COLO668 (cell line): ENCODE measurements at regions not wholly inside any gene's neighbourhood (a gene's known extent, or its start where the extent isn't known, plus 50 kb on each side); places are given as distances from the start of the nearest gene placed in this dataset.

Experiments
- DNase-seq: peaks from one replicate; lab custom pipeline; 2025; ENCODE audit not compliant: unreplicated experiment; lab: John Stamatoyannopoulos, UW

DNA sequence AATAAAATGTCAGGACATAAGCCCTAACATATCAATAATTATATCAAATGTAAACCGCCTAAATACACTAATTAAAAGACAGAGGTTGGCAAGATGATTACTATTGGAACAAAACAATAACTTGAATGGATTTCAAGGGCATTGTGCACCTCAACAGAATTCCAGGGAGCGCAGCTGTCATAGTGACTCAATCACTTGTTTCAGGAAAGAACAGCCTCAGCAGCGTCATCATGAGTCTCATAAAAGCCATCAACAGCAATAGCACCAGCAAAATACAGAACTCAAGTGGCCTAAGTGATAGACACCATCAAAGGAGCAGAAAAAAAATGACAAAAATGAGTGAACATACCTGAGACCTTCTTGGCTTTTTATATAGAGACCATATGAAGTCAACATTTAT, 632.7 kb upstream of the NR5A2 start:
- DNase-seq: no peak

DNA sequence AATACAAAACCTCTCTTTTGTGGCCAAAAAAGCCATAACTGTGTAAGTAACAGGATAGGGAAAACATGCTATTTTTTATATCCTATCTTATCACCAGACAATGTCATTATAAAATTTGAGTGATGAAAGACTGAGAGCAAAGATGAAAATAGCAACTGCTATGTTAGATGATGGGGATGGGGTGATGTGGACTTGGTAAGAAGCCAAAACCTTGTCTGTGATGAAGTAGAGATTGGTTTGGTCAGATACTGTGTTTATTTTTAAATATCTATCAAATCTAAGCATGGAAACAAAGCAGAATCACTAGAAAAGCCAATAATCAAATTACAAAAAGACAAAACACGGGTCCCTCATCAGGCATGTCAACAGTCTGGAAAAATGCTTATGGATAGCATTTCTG, 631.1 kb upstream of the NR5A2 start:
- no peak for DNase-seq

DNA sequence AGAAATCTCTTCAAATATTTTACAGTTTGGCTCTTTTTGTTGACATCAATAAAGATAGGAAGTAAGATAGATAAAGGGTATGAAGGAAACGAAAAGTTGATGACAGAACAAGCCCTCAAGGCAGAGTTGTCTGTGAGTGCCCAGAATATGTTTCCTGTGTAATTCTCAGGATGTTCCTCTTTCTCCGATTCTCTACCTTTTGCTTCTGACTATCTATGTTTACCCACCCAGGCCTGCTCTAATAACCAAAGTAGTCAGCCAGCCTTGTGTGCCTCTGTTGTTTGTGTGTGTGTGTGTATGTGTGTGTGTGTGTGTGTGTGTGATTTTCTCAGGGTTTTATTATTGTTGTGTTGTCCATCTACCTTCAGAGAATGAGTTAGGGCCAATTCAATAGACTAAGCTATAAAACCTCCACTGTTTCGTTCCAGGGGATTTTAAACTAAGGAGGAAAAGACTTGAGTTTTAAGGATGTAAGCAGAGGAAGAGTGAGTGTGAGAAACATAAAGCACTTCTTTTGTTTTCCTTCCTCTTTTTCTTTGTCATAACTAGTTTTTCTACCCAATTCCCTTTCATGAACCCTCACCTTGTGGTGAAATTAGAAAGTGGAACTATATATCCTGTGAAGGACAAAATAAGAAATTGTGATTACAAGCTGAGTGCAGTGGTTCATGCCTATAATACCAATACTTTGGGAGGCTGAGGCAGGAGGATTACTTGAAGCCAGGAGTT, 627.4 kb upstream of the NR5A2 start:
- no peak for DNase-seq

DNA sequence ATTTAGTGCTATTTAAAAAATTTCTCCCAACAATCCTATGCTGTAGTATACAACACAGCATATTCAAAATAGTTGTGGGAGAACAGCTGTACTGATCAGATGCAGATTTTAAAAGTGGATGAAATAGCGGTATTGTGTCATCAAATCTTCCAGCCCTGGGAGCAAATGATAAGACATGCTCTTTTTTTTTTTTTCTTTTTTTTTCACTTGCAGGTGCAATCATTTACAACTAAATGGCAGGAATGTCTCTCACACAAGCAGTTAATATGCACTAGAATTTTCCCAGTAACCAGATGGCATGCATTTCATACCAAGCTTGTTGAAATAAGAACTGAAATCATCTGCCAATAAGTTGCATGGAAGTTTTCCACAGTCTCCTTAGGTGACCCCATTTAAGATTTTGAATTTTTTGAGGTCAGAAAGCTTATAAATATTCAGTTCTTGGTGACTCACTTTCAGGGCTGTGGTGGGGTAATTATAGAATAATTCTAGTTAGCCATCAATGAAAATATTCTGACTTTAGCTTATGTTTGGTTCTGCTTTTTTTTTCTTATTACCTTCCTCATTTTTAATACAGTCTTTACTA, 623.9 kb upstream of the NR5A2 start:
- DNase-seq: no peak

DNA sequence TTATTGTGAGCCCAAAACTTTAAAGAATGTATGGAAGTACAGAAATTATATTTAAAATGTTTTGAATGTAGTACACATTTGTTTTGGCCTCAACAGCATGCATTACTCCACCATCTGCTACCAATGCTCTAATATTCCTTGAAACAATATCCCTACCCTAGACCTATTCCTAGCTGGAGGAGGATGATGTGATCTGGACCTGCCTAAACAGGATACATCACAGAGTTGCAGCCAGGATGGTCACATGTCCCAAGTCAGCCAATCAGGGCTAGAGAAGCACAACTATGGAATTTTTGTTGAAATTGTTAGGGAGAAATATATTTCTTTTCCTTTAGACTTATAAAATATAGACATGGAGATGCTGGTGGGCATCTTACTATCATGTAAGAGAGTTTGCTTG, 623.3 kb upstream of the NR5A2 start:
- DNase-seq: no peak

DNA sequence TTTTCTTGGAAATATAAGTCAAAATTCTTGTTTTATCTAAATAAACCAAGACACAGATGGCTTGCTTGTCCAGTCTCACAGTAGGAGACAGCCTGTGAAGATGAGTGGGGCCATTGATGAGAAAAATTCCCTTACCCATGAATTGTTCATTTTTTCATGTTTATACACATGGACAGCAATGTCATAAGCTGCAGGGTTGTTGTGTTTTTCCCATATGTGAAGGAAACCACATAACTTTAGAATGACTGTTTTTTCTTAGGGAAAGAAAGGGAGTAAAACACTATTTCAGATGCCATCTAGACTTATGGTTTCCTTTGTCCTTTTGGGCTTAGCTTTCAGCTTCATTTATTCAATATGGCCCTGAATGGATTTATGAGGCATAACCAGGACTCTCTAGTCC, 622.5 kb upstream of the NR5A2 start:
- no peak for DNase-seq

DNA sequence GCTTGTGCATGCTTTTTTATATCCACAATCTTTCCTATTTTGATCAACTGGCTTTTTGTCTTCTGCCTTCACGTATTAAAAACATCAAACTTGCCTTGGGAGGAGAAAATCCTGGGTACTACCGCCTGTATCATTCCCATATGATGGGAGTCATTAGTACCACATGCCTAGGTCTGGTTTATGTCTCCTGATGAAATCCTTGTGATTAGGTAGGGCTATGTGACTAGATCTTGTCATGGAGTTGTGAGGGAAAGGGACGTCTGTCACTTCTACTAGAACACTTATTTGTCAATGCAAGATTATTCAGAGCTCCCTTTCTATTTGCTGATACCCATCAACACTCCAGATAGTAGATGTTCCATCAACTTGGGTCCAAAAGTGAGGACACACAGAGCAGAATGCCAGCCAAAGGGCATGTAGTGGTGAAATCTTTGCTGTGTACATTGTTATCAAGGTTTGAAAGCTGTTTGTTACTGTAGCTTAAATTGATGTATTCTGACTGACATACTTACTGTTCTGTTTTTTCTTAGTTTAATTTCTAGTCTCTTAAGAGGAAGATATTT, 621.8 kb upstream of the NR5A2 start:
- DNase-seq: no peak

DNA sequence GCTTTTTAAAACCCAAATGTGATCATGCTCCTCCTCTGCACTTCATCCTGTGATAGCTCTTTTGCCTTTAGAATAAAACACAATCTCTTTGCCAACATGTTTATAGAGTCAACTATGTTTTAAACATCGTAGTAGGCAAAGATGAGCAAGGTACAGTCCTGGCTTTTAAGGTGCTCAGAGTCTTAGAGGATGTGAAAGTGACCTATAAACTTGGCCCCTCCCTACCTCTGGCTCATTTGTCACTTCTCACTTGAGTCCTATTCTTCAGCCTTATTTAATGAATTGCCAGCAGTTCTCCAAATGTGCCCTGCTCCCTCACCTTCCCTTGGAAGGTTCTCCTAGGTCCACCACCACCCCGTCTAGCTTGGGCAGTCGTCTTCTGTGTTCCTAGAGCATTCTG, 617.0 kb upstream of the NR5A2 start:
- no peak for DNase-seq

DNA sequence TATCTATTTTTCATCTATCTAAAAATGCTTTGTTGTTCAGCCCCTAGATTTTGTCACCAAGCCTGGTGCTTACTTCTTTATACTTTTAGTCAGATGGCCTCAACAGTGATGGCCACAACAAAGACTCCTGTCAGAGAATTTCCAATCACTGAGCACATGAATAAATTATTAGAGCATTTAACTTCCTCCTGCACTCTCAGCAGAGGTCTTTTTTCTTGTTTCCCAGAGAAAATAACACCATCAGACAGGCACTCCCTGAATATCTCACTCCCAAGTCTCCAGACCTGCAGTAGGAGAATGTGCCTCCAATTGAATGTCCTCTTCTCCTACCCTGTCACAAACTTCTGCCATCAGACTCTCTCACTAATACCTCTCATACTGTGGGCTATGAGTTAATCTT, 616.0 kb upstream of the NR5A2 start:
- DNase-seq: no peak

DNA sequence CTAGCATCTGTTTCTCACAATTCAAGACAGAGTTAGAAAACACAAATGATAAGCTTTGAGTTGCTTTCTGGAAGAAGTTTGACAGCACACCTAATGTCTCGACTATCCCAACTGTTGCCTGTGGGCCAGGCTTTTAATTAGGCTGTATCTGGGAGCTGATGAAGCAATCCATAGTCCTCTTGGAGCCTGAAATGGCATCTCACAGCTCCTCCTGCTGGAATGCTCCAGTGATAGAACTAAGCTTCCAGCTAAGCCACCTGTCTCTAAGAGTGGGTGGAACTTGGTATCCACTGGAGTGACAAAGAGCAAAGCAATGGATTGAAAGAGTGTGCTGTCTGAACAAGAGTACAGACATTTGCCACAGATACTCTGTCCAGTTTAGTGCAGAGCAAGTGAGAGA, 605.3 kb upstream of the NR5A2 start:
- no peak for DNase-seq

DNA sequence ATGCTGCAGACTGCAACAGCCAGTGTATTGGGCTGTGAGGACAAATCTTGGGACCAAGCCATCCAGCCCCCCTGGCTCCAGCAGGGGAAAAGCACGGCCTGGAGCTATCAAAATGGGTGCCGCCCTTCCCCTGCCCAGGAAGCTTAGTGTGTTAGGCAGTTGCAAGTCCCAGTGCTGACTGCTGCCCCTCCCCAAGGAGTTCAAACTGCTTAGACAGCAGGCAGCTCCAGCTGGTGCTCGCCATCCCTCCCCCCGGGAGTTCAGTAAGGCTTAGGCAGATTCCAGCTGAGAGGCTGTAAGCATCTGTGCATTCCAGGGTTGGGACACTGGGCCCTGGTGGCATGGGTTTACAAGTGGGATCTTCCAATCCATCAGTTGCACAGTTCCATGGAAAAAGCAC, 579.6 kb upstream of the NR5A2 start:
- DNase-seq: no peak

DNA sequence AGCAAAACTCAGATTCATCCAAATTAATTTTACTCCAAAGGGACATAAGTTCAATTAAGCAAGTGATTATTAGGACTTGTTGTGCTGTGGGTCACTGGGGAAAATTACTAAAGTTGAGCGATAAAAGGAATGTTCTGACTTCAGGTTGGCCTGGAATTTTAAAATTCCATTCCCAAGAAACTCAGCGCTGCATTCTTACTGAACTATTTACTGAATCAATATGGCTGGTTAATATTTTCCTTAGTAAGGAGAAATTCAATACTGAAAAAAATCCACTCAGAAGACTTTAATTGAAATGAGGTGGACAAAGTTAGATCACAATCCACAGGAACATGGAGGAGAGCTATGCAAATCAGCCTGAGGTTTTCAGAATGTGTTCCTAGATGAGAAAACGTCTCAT, 578.9 kb upstream of the NR5A2 start:
- DNase-seq: no peak

DNA sequence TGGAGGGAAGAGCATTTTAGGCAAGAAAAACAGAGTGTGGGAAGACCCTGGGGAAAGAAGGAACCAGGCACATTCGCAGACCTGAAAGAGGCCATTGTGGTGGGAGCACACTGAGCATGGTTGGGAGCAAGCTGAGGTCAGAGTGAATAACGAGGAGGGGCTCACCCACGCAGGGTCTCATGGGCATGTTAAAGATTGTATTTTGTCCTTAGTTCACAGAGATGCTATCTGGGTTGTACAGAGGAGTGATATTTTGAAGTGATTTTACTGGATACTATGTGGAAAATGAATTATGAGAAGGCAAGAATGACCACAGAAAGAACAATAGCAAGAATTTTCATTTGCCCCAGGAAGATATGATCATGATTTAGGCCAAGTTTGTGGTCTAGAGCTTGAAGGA, 578.3 kb upstream of the NR5A2 start:
- DNase-seq: no peak

DNA sequence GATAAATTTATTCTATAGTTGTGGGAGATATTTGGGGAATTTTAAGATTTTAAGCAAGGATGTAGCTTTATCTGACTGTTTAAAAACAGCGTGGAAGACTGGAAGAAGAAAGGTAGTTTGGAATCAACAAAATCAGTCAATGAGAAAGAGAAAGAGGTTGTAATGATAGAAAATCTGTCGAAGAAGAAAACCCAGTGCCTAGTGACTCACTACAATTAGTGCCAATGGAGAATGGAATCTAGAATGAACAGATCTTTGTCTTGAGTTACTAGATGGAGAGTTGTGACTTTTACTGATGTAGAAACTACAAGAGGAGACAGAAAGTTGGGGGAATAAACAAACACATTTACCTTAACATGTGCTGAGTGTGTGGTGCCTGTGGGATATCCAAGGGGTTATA, 577.8 kb upstream of the NR5A2 start:
- no peak for DNase-seq

DNA sequence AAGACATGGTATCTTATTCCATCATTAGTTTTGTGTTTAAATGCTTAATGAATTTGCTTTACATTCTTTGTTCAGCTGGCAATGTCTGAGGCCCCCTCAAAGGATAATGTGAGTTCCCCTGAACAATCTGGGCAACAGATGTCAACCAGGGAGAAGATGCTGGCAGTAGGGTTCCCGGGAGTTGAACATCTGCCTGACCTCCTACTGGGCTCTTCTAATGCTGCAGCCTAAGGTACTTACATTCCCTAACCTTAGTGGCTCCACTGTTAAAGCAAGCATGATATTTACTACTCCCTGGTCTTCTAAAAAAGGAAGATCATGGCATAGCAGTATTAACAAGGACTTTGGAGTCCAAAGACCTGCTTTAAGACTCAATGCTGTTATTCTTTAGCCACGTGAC, 574.9 kb upstream of the NR5A2 start:
- DNase-seq: no peak

DNA sequence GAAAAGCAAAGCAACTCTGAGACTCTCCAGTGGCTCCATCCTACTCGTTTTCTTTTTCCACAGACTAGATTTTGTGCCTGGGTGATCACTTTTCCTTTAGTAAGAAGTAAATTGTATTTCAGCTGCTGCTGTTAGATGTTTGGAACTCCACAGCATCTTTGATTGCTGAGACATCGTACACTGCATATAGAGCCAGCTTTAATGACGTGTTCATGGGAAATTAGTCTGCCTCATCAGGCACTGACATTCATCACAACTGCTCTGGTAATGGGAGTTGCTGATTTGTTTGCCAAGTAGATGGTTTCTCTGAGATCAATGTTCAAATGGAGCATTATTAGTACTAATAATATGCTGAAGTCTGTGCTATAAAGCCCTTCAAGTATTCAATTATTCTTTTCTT, 573.8 kb upstream of the NR5A2 start:
- DNase-seq: no peak

DNA sequence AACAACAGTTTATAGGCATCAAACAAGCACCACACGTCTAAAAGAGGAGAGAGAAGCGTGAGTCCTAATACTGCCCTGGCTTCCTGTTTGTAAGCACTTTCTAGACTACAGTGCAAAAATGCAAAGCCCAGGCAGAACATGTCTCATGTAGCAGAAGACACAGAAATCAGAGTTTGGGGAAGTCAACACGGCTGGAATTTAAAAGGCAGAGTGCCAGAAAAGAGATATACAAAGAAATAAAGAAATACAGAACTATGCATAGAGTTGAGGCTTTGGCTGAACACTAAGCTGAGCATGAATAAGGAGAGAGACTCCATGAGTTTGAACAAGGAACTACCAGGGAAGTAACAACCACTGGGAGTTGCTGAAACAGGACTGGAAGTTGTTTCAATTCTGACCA, 566.6 kb upstream of the NR5A2 start:
- DNase-seq: no peak

DNA sequence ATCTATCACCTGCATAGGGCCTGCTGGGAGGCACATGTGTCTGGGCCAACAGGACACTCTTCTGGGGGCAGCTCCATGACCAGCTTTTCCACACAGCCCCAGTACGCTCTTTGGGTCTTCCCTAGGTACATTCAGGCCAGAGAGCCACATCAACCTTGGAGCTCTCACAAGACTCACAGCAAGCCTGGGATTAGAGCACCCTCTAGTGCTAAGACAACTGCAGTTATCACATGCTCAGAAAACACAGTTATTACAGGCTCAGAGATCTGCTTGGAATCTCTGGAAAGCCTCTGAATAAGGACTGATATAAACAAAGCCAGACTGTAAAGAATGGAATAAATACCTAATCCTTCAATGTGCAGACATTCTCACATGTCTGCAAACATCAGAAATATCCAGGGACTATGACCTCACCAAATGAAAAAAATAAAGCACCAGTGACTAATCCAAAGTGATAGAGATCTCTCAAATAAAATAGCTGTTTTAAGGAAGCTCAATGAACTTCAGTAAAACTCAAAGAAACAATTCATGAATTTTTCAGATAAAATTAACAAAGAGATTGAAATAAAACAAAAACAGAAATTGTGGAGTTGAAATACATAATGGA, 563.9 kb upstream of the NR5A2 start:
- DNase-seq: peak; percentile 8

DNA sequence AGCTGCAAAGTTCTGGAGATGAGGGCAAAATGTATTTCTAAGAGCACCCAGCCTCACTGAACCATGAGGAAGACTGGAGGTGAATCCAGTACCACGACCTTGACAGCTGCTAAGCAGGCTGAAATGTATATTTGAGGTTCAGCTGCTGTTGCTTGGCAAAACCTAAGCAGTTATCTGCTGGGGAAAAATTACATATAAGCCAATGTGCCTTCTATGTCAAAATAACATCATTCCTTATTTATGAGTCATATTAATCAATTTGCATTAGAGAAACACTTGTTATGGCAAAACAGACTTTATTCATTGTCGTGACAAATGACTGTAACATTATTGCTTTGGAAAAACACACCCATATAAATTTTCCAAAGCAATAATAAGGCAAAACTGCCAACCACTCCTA, 560.5 kb upstream of the NR5A2 start:
- no peak for DNase-seq

DNA sequence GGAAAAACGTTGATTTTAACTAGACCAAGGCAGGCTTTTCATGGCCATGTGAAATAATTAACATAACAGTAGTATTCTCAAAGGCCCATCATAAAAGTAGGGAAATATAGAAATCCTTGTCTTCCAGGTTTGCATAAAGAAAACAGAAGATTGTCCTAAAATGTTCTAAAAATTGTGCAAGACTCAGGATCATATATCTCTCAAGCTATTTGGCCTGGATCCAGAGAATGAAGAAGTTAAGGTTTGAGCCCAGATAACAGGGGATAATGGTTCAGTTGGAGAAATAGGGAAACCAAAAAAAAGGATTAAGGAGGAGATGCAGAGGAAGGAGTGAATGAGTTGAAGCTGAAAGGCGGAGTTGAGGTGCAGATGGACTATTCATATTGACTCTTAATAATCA, 555.5 kb upstream of the NR5A2 start:
- DNase-seq: no peak

DNA sequence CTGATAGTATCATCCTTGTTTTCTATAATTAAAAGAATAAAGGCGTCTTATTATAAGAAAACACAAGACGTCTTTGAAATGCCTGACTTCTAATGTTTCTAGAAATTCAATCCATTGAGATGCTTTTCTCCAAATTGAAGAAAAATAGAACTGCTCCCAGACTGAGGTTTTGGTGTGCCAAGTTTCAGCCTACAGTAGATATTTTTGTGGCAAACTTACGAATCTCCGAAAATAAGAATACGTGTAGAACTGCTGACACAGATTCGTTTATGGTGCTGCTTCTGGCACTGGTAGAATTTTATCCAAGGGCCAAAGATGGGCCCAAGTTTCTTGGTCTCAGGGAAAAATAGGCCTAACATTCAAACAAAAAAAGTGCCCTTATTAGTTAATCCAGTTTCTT, 554.5 kb upstream of the NR5A2 start:
- DNase-seq: no peak

DNA sequence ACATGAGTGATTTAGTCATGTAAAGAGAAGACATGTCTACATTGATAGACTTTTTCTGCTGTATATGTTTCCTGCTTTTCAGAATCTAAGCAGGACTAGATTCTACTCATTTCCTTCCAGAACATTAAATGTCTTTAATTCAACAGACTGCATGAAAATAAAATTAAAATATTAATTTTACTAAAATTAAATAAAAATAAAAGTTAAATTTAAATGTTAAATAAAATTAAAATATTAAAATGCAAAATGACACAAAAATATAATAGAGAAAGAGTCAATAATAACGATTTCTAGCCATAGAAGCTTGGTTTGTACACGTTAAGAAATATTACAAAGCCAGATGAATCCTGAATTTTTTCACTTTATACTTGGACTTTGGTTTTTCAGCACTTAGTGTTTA, 552.8 kb upstream of the NR5A2 start:
- DNase-seq: no peak

DNA sequence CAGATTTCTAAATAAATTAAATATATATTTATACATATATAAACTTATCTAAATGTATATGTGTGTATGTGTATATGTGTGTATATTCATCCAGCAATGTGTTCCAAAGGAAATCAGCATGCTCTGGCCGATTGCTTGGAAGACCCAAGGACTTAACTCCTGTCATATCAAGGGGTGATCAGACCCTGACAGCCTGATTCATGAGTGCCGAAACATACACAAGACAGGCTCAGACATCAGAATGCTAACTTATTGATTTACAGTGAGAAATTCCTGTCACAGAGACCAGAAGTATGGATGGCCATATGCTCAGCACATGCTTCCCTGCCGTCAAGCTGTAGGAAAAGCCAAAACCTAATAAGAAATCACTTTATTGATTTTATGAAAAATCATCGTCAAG, 545.1 kb upstream of the NR5A2 start:
- no peak for DNase-seq
